GM21447 (cell line): ENCODE measurements at regions not wholly inside any gene's neighbourhood (a gene's known extent, or its start where the extent isn't known, plus 50 kb on each side); places are given as distances from the start of the nearest gene placed in this dataset.

Experiments used
- ATAC-seq: cut with Tn5 transposase; IDR thresholded peaks from one replicate; pipeline ENCODE4 v1.9.1; 2021; ENCODE audit not compliant: unreplicated experiment

DNA sequence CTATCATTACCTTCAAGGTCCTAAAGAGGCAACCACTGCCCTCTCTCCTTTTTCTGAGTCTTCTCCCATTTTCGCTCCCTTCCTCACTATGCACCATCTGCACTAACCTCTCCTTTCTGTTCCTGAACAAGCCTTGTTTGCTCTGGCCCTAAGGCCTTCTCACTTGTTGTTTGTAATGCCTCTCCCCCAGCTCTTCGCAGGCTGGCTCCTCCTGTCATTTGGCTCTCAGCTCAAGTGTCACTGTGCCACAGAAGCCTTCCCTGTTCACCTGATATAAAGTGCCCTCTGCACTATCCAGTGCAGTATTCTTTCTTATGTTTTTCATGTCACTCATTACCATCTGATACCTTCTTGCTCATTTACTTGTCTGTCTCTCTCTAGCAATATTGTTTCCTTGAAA, 303.7 kb downstream of the KCNN2 start:
- ATAC-seq, result no peak

DNA sequence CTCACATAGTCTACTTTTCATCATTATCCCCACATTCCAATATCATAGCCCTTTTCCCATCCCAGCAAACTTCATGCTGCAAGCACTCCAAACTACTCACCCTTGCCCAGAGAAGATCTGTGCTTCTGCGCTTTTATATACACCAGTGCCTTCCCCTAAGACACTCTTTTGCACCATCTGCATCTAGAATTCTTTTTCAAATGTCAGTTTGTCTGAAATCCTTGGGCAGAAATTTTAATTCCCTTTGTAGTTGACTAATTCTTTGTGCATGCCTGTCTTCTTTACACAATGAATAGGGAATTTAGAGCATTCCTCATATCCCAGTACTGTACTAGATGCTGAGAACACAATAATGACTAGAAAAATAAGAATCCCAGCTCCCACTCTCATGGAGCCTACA, 298.9 kb downstream of the KCNN2 start:
- ATAC-seq, result no peak

DNA sequence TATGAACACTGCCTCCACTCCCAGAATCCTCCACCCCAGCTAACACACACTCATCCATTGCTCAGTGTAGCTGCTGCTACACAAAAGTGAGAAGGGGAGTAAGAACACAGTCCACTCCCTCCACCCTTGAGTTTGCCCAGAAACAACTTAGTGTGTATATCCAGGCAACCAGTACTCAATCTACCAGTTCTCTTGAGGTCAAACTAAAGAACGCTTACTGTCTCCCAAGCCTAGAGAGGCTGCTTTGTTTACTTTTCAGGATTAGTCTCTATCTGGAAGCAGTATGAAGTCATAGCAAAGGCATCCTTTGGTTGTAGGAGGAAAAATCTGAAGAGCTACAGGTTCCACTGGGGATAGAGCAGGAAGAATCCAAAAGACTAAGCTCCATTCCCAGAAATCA, 296.3 kb downstream of the KCNN2 start:
- ATAC-seq, result no peak

DNA sequence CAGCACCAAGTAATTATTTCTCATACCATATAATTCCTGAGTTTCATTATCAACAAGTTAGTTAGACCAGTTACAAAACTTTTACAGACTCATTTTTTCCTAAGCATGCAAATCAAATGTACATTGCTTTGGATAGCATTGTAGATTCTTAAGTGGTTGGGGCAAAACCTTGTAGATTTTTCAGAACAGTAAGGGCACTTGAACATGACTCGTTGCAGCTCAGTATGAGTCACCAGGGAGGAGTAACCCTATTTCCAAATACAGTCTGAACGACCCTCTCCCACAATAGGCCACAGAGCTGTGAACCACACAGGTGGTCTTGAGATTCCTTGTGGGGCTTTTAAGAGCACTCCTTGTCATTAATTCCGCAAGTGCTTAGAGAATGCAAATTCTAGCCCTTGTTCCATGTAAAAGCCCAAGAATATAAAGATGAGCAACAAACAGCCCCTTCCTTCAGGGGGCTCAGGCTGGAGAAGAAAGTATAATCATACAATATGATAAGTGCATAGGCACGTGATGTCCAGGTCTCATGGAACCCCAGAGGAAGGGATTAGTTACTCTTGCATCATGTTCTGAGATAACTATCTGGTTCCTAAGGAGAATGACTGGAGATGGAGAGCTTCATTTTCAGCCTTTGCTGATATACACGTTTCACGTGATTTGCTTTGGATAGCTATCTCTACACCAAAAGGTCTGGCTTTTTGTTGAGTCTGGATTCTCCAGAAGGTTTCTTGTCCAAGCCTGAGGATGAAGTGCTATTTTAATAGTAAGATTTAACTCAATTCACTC, 295.7 kb downstream of the KCNN2 start:
- no peak for ATAC-seq

DNA sequence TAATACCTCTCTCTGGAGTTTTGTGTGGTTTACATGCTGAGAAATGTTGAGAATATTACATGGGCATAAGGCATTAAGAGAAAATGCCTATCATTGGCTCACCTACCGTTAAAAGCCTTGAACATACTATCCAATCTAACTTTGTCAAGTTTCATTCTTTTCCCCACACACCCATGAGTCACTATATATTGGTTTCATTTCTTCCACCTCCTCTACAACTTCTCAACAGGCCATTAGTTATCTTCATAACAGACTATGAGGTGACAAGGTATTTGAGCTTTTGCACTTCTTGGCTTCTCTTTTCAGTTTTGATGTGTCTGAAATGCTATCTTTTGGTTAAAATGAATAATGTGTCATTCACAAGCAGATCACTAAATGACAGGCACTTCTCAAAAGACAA, 288.0 kb downstream of the KCNN2 start:
- no peak for ATAC-seq

DNA sequence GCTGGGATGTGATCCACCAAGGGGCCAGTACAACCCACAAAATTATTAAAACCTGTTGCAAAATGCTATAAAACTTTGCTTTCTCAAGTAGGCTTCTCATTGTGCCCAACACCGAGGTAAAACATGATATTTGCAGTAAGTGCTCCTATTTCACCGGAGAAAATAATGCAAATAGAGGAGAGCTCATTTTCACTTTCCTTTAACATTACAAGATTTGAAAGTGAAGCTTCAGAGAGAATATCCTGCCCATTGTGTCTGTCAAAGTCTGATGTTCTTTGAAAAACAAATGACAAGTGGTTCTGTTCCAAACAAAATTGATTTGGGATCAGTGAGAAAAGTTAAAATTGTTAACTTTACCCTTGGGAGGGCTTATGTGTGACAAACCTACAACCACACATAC, 287.1 kb downstream of the KCNN2 start:
- no peak for ATAC-seq

DNA sequence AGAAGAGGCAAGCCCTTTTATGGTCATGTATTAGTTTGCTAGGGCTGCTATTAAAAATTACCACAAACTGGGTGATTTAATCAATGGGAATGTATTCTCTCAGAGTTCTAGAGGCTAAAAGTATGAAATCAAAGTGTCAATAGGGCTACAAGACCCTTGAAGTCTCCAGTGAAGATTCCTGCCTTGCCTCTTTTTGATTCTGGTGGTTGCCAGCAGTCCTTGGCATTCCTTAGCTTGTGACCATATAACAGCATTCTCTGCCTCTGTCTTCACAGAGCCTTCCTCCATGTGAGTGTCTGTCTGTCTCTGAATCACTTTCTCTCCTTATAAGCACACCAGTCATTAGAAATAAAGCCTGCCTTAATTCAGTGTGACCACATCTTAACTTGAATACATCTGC, 282.7 kb downstream of the KCNN2 start:
- no peak for ATAC-seq

DNA sequence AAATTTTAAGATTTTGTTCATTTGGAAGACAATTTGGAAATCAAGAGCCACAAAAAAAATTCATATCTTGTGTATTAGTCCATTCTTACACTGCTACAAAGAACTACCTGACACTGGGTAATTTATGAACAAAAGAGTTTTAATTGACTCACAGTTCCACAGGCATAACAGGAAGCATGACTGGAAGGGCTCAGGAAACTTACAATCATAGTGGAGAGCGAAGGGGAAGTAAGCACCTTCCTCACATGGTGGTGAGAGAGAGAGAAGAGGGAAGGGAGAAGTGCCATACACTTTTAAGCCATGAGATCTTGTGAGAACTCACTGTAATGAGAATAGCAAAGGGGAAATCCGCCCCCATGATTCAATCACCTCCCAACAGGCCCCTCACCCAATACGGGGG, 274.4 kb downstream of the KCNN2 start:
- no peak for ATAC-seq

DNA sequence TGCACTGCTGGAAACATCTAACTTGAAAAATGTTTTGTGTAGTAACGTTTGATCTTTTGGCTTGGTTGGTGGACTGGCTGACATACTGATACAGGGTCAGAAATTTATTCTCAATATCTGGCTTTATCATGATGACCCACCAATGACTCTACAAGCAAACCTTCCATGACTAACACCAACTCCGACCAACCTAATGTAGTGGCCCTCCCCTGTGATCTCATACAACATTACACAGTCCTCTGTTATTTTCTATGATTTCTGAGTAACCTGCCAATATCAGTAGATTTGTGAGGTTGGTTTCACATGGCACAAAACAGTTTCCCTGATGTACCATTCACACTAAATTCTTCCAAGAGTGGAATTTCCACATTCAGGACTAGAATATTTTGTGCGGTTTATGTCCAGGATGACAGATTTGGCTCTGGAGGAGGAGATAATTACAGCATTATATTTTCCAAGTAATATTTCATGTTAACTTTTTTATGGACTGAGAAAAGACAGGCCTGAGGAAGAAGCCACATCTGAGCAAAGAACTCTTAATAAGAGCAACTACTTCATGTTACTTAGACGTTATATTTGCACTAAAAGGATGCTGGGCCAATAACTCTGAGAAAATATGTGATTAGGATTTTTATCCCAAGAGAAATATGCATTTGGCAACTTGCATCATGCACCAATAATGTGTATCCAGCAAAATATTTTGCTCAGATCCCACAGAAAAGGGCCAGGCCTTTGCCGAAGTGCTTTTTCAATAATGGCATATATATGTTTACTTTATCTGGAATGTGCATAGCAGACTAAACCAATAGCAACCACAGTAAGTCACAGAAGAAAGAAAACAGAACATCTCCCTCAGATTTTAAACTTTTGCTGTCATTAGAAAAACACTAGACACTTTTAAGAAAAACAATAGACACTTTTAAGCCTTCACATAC, 273.4 kb downstream of the KCNN2 start:
- ATAC-seq, result no peak

DNA sequence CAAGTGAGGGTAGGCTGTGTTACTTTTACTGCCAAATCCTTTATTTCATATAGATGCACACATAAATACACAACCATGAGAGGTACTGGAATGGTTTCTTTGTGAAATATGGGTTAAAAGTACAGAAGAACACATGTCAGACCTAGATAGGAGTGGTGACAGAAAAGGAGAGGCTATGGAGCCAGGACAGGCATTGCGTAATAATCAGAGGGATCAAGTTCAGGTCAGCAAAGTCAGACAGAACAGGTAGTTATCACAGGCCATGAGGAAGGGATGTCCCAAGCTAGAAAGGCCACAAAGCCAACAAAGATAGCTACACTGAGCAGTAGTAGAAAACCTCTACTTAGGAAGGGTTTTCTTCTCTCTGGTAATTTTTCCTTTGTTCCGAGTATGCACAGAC, 272.6 kb downstream of the KCNN2 start:
- ATAC-seq, result no peak

DNA sequence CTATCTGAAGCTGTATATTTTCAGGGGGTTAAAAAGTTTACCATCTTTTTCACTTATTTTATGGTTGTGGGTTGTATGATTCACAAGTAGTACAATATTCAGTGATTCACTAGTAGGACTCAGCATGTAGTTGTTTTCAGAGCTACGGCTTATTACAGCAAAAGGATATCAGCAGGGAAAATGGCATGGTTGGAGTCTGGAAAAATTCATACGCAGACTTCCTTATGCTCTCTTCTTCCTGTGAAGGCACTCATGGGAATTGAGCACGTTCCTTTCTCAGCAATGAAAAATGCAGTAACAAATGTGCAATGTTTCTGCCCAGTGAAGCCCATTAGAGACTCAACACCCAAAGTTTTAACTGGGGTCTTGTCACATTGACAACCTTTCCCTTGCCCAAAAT, 250.5 kb downstream of the KCNN2 start:
- ATAC-seq, result no peak

DNA sequence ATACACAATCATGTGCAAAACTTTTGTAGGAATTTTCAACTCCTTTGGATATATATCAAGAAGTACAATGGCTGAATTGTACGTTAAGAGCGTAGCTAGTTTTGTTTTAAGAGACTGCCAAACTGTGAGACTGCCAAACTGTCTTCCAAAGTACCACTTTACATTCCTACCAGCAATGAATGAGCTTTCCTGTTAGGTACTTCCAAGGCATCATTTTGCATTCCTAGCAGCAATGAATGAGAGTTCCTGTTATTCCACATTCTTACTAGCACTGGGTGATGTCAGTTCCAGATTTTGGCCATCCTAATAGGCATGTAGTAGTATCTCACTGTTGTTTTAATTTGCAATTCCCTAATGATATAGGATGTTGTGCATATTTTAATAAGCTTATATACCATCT, 219.3 kb downstream of the KCNN2 start:
- ATAC-seq, result no peak

DNA sequence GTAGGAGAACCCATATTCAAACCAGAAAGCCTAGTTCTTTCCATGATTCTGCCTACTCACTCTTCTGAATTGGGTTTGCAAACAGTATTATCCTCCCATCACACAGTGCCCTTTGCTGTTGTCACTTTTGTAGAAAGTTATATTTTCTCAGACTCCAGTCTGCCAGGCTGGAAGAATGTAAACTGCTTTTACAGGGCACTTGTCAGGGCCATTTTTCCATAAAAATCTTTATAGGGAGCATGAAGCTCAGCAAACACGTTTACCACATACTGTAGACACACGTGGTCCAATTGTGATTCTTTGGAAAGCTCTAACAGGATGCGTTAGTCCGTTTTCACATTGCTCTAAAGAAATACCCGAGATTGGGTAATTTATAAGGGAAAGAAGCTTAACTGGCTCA, 204.0 kb downstream of the KCNN2 start:
- ATAC-seq, result no peak

DNA sequence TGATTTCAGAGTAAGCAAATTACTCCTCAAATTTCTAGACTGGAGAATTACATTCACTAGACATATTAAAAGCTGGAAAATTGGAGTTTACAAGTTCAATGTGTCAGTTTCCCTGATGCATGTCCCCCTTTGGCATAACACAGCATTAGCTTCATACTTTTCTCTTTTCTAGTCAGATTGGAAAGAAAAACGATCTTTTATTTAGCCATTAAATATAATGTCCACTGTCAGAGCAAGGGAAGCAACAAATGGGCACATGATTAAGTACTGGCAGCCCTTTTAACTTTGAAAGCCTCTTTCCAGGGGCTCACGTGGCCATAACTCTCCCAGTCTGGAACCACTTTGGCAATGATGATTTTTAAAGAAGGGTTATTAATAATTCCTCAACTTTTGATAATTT, 203.3 kb downstream of the KCNN2 start:
- no peak for ATAC-seq

DNA sequence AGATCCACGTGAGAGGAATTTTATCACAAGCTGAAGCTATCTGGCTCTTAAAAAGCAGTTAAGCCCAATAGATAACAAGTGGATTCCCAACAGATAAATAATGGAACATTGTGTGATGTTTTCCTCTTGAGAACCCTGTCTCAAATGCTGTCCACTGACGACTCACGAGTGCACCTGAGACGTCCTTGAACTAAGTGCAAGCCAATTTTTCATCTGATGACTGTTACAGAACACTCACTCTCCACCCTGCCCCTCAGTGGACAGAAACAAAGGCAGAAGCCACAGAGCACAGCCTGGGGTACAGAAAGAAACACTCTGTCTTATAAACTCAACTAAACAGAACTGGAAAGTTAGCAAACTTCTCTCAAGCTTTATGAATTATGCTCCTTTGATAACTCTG, 199.5 kb downstream of the KCNN2 start:
- no peak for ATAC-seq
